DOHH2 (cell line): ENCODE measurements at regions not wholly inside any gene's neighbourhood (a gene's known extent, or its start where the extent isn't known, plus 50 kb on each side); places are given as distances from the start of the nearest gene placed in this dataset.

Experiments
- EZH2phosphoT487 ChIP-seq: fragments of 200-600 bp; sonication (generic); IDR thresholded peaks from 2 replicates; pipeline ENCODE4 v1.6.1; 2017; ENCODE audit warnings: borderline replicate concordance, mild to moderate bottlenecking, antibody characterized with exemption, low read length, moderate library complexity, mixed read lengths
- TF ChIP-seq, protein P1 (sequence below): fragments of 200-600 bp; sonication (generic); IDR thresholded peaks from one replicate; pipeline ENCODE4 v1.5.1; 2014; ENCODE audit warnings: antibody characterized with exemption, mild to moderate bottlenecking, low read depth, low read length; ENCODE audit not compliant: poor library complexity, severe bottlenecking

- TF ChIP-seq, protein P1, sequence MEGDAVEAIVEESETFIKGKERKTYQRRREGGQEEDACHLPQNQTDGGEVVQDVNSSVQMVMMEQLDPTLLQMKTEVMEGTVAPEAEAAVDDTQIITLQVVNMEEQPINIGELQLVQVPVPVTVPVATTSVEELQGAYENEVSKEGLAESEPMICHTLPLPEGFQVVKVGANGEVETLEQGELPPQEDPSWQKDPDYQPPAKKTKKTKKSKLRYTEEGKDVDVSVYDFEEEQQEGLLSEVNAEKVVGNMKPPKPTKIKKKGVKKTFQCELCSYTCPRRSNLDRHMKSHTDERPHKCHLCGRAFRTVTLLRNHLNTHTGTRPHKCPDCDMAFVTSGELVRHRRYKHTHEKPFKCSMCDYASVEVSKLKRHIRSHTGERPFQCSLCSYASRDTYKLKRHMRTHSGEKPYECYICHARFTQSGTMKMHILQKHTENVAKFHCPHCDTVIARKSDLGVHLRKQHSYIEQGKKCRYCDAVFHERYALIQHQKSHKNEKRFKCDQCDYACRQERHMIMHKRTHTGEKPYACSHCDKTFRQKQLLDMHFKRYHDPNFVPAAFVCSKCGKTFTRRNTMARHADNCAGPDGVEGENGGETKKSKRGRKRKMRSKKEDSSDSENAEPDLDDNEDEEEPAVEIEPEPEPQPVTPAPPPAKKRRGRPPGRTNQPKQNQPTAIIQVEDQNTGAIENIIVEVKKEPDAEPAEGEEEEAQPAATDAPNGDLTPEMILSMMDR = no peak
- TF ChIP-seq EZH2phosphoT487 = no peak
Measured at GRCh38 chr10:46230615-46231014, 56.2 kb upstream of the ANTXRL start.
